ENCODE measurements at regions not wholly inside any gene's neighbourhood (a gene's known extent, or its start where the extent isn't known, plus 50 kb on each side); places are given as distances from the start of the nearest gene placed in this dataset.

DNA sequence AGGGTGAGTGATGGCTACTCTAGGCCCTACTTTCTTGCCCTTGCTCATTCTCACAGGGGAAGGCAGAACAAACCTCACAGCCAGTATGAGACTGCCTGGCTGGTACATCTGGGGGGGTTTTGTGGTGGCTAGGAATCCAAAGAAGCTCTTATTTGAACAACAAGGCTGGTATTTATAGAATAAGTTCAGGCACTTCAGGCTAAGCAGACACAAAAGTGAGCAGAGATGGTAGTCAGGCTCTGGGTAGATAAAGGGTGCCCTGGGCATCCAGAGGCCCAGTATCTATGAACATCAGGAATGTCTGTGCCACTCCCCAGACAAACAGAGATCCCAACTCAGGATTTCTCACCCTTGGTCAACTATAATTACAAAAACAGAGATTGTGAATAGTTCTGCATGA, 57.2 kb upstream of the RTN4 start:
- no peaks in the 10 kb centered on the region for H3K79me2 ChIP-seq (ENCODE audit: control insufficient read depth, insufficient read depth, low read length)
- no peak overlapping the region for H2AK5ac ChIP-seq (ENCODE audit: low read length)
- H3K56ac ChIP-seq (ENCODE audit: low read length) = no peak overlapping the region
- no peak overlapping the region for H2BK15ac ChIP-seq (replicated peaks; ENCODE audit: low read depth)
- no peak overlapping the region for H2BK120ac ChIP-seq (ENCODE audit: low read depth, low read length)
- no peaks in the 10 kb centered on the region for H3K27me3 ChIP-seq (ENCODE audit: insufficient read depth, low read length, poor library complexity)
- H4K8ac ChIP-seq (ENCODE audit: low read depth, low read length) = no peak overlapping the region
- no peak overlapping the region for H3K4ac ChIP-seq (ENCODE audit: low read depth, low read length)
- H3K9ac ChIP-seq (ENCODE audit: low read length) = no peak overlapping the region
- no peak overlapping the region for H3K4me2 ChIP-seq (ENCODE audit: low read length)
- no peaks in the 10 kb centered on the region for H3K36me3 ChIP-seq (ENCODE audit: control insufficient read depth, insufficient read depth, low read length)
- H3K4me3 ChIP-seq (ENCODE audit: low read length) = no peak overlapping the region
- no peak overlapping the region for H3K18ac ChIP-seq (ENCODE audit: low read length)
- DNase-seq = no peak
- peaks cover 2% of the 10 kb centered on the region for H3K4me1 ChIP-seq (ENCODE audit: control insufficient read depth, low read depth, low read length)
- no peak overlapping the region for H2BK5ac ChIP-seq (ENCODE audit: low read length)
- no peak overlapping the region for H3K27ac ChIP-seq (ENCODE audit: low read depth, low read length)
- H3K23ac ChIP-seq (ENCODE audit: low read length) = no peak overlapping the region
- H3K79me1 ChIP-seq (ENCODE audit: low read length) = no peaks in the 10 kb centered on the region
- no peak overlapping the region for H4K5ac ChIP-seq (ENCODE audit: low read length)

DNA sequence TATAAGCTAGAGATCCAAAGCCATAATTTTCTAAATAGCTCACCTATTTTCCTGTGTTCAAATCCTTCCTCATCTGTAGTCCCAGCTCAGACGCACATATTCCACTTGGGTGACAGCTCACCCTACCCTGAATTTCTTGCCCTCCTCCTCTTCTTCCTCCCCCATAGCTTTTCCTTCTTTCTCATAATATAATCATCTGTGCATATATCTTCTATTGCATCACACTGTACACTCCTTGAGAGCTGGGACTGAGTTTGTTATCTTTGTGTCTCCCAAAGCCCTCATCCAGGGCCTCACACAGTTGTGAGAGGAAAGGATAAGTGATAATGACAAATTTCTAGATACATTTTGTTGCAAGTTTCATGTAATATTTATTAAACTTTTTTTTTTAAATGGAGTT, 55.9 kb upstream of the RTN4 start:
- no peak overlapping the region for H3K56ac ChIP-seq (ENCODE audit: low read length)
- no peak overlapping the region for H4K8ac ChIP-seq (ENCODE audit: low read depth, low read length)
- H3K27me3 ChIP-seq (ENCODE audit: insufficient read depth, low read length, poor library complexity) = no peaks in the 10 kb centered on the region
- H3K79me1 ChIP-seq (ENCODE audit: low read length) = no peaks in the 10 kb centered on the region
- no peaks in the 10 kb centered on the region for H3K36me3 ChIP-seq (ENCODE audit: control insufficient read depth, insufficient read depth, low read length)
- H3K4ac ChIP-seq (ENCODE audit: low read depth, low read length) = no peak overlapping the region
- no peak overlapping the region for H3K4me2 ChIP-seq (ENCODE audit: low read length)
- no peak overlapping the region for H2AK5ac ChIP-seq (ENCODE audit: low read length)
- no peak overlapping the region for H3K23ac ChIP-seq (ENCODE audit: low read length)
- no peak overlapping the region for H3K4me3 ChIP-seq (ENCODE audit: low read length)
- no peak overlapping the region for H3K18ac ChIP-seq (ENCODE audit: low read length)
- no peak overlapping the region for H2BK5ac ChIP-seq (ENCODE audit: low read length)
- H3K27ac ChIP-seq (ENCODE audit: low read depth, low read length) = no peak overlapping the region
- WGBS (ENCODE audit: extremely low coverage, insufficient coverage, low lambda C conversion rate) = no CpG with 5 or more reads among the region's 1 CpG
- H3K79me2 ChIP-seq (ENCODE audit: control insufficient read depth, insufficient read depth, low read length) = no peaks in the 10 kb centered on the region
- no peak overlapping the region for H4K5ac ChIP-seq (ENCODE audit: low read length)
- no peaks in the 10 kb centered on the region for H3K4me1 ChIP-seq (ENCODE audit: control insufficient read depth, low read depth, low read length)
- H2BK120ac ChIP-seq (ENCODE audit: low read depth, low read length) = no peak overlapping the region
- no peak for DNase-seq
- no peak overlapping the region for H3K9ac ChIP-seq (ENCODE audit: low read length)
- H2BK15ac ChIP-seq (replicated peaks; ENCODE audit: low read depth) = no peak overlapping the region

GRCh38 chr2:55105456-55105855, 55.2 kb upstream of the RTN4 start:
- no peak overlapping the region for H3K4me2 ChIP-seq (ENCODE audit: low read length)
- no peak overlapping the region for H3K4me3 ChIP-seq (ENCODE audit: low read length)
- H2BK120ac ChIP-seq (ENCODE audit: low read depth, low read length) = no peak overlapping the region
- H3K79me1 ChIP-seq (ENCODE audit: low read length) = no peaks in the 10 kb centered on the region
- no peak overlapping the region for H2BK5ac ChIP-seq (ENCODE audit: low read length)
- no peak overlapping the region for H3K4ac ChIP-seq (ENCODE audit: low read depth, low read length)
- no peak overlapping the region for H2BK15ac ChIP-seq (replicated peaks; ENCODE audit: low read depth)
- H3K56ac ChIP-seq (ENCODE audit: low read length) = no peak overlapping the region
- H3K27ac ChIP-seq (ENCODE audit: low read depth, low read length) = no peak overlapping the region
- DNase-seq = no peak
- H3K4me1 ChIP-seq (ENCODE audit: control insufficient read depth, low read depth, low read length) = no peaks in the 10 kb centered on the region
- H3K27me3 ChIP-seq (ENCODE audit: insufficient read depth, low read length, poor library complexity) = no peaks in the 10 kb centered on the region
- no peaks in the 10 kb centered on the region for H3K36me3 ChIP-seq (ENCODE audit: control insufficient read depth, insufficient read depth, low read length)
- no peaks in the 10 kb centered on the region for H3K79me2 ChIP-seq (ENCODE audit: control insufficient read depth, insufficient read depth, low read length)
- H4K8ac ChIP-seq (ENCODE audit: low read depth, low read length) = no peak overlapping the region
- H4K5ac ChIP-seq (ENCODE audit: low read length) = no peak overlapping the region
- no peak overlapping the region for H3K23ac ChIP-seq (ENCODE audit: low read length)
- no peak overlapping the region for H3K9ac ChIP-seq (ENCODE audit: low read length)
- no peak overlapping the region for H2AK5ac ChIP-seq (ENCODE audit: low read length)
- no peak overlapping the region for H3K18ac ChIP-seq (ENCODE audit: low read length)
- no CpG with 5 or more reads among the region's 2 CpGs for whole genome bisulfite sequencing (ENCODE audit: extremely low coverage, insufficient coverage, low lambda C conversion rate)

- Histone ChIP-seq H3K4me3 (ENCODE audit: low read length) (no peak overlapping the region), H3K4ac (ENCODE audit: low read depth, low read length) (no peak overlapping the region), H3K9ac (ENCODE audit: low read length) (no peak overlapping the region), H3K56ac (ENCODE audit: low read length) (no peak overlapping the region), H2BK15ac (replicated peaks; ENCODE audit: low read depth) (no peak overlapping the region), H3K27ac (ENCODE audit: low read depth, low read length) (no peak overlapping the region), H3K79me2 (ENCODE audit: control insufficient read depth, insufficient read depth, low read length) (no peaks in the 10 kb centered on the region), H3K36me3 (ENCODE audit: control insufficient read depth, insufficient read depth, low read length) (no peaks in the 10 kb centered on the region), H4K5ac (ENCODE audit: low read length) (no peak overlapping the region), H3K18ac (ENCODE audit: low read length) (no peak overlapping the region), H4K8ac (ENCODE audit: low read depth, low read length) (no peak overlapping the region), H3K4me1 (ENCODE audit: control insufficient read depth, low read depth, low read length) (no peaks in the 10 kb centered on the region), H2BK5ac (ENCODE audit: low read length) (no peak overlapping the region), H2BK120ac (ENCODE audit: low read depth, low read length) (no peak overlapping the region), H2AK5ac (ENCODE audit: low read length) (no peak overlapping the region), H3K27me3 (ENCODE audit: insufficient read depth, low read length, poor library complexity) (no peaks in the 10 kb centered on the region), H3K79me1 (ENCODE audit: low read length) (no peaks in the 10 kb centered on the region), H3K23ac (ENCODE audit: low read length) (no peak overlapping the region), H3K4me2 (ENCODE audit: low read length) (no peak overlapping the region)
- DNase-seq = no peak
- no CpG with 5 or more reads among the region's 3 CpGs for WGBS (ENCODE audit: extremely low coverage, insufficient coverage, low lambda C conversion rate)
Observed at GRCh38 chr2:55103046-55103445, 52.8 kb upstream of the RTN4 start.

GRCh38 chr2:55102056-55102812, 52.0 kb upstream of the RTN4 start:
- DNase-seq = no peak
- no peak overlapping the region for H4K5ac ChIP-seq (ENCODE audit: low read length)
- H4K8ac ChIP-seq (ENCODE audit: low read depth, low read length) = no peak overlapping the region
- H3K4ac ChIP-seq (ENCODE audit: low read depth, low read length) = no peak overlapping the region
- H2BK120ac ChIP-seq (ENCODE audit: low read depth, low read length) = no peak overlapping the region
- no peak overlapping the region for H2BK5ac ChIP-seq (ENCODE audit: low read length)
- no peak overlapping the region for H3K18ac ChIP-seq (ENCODE audit: low read length)
- H3K56ac ChIP-seq (ENCODE audit: low read length) = no peak overlapping the region
- no peaks in the 10 kb centered on the region for H3K27me3 ChIP-seq (ENCODE audit: insufficient read depth, low read length, poor library complexity)
- no peak overlapping the region for H3K4me3 ChIP-seq (ENCODE audit: low read length)
- no peaks in the 10 kb centered on the region for H3K79me2 ChIP-seq (ENCODE audit: control insufficient read depth, insufficient read depth, low read length)
- no peak overlapping the region for H3K27ac ChIP-seq (ENCODE audit: low read depth, low read length)
- no peaks in the 10 kb centered on the region for H3K79me1 ChIP-seq (ENCODE audit: low read length)
- no peak overlapping the region for H3K23ac ChIP-seq (ENCODE audit: low read length)
- no peak overlapping the region for H3K4me2 ChIP-seq (ENCODE audit: low read length)
- no peaks in the 10 kb centered on the region for H3K36me3 ChIP-seq (ENCODE audit: control insufficient read depth, insufficient read depth, low read length)
- H3K4me1 ChIP-seq (ENCODE audit: control insufficient read depth, low read depth, low read length) = no peaks in the 10 kb centered on the region
- H2BK15ac ChIP-seq (replicated peaks; ENCODE audit: low read depth) = no peak overlapping the region
- no peak overlapping the region for H2AK5ac ChIP-seq (ENCODE audit: low read length)
- WGBS (ENCODE audit: extremely low coverage, insufficient coverage, low lambda C conversion rate) = no CpG with 5 or more reads among the region's 4 CpGs
- H3K9ac ChIP-seq (ENCODE audit: low read length) = no peak overlapping the region

DNA sequence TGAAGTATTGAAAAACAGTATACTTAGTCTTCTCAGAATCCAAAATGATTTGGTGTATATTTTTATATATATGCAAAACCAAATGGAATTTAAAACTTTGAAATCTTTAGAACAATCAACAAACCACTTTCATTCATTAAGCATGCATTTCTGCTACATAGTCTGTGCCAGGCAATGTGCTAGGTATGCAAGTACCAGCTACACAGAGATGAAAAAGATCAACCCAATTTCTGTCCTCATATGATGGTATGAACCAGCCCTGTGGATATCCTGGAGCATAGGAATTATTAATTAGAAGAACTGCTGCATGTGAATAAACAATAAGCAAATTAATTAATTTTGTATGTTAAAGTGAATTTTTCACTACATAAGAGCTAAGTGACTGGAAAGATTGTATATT, 51.2 kb upstream of the RTN4 start:
- no peak overlapping the region for H3K9ac ChIP-seq (ENCODE audit: low read length)
- H3K36me3 ChIP-seq (ENCODE audit: control insufficient read depth, insufficient read depth, low read length) = no peaks in the 10 kb centered on the region
- H3K18ac ChIP-seq (ENCODE audit: low read length) = no peak overlapping the region
- H2BK120ac ChIP-seq (ENCODE audit: low read depth, low read length) = no peak overlapping the region
- no peak overlapping the region for H2BK5ac ChIP-seq (ENCODE audit: low read length)
- no peak overlapping the region for H2BK15ac ChIP-seq (replicated peaks; ENCODE audit: low read depth)
- no peak overlapping the region for H3K56ac ChIP-seq (ENCODE audit: low read length)
- no peak for DNase-seq
- no peak overlapping the region for H4K5ac ChIP-seq (ENCODE audit: low read length)
- no peak overlapping the region for H4K8ac ChIP-seq (ENCODE audit: low read depth, low read length)
- H2AK5ac ChIP-seq (ENCODE audit: low read length) = no peak overlapping the region
- H3K27ac ChIP-seq (ENCODE audit: low read depth, low read length) = no peak overlapping the region
- no peaks in the 10 kb centered on the region for H3K27me3 ChIP-seq (ENCODE audit: insufficient read depth, low read length, poor library complexity)
- no peaks in the 10 kb centered on the region for H3K79me2 ChIP-seq (ENCODE audit: control insufficient read depth, insufficient read depth, low read length)
- H3K79me1 ChIP-seq (ENCODE audit: low read length) = no peaks in the 10 kb centered on the region
- no peak overlapping the region for H3K4ac ChIP-seq (ENCODE audit: low read depth, low read length)
- H3K23ac ChIP-seq (ENCODE audit: low read length) = no peak overlapping the region
- H3K4me1 ChIP-seq (ENCODE audit: control insufficient read depth, low read depth, low read length) = no peaks in the 10 kb centered on the region
- H3K4me3 ChIP-seq (ENCODE audit: low read length) = no peak overlapping the region
- H3K4me2 ChIP-seq (ENCODE audit: low read length) = no peak overlapping the region

Measured in mesendoderm (in vitro differentiated cells).